NCI-H2196 (cell line): ENCODE measurements at regions not wholly inside any gene's neighbourhood (a gene's known extent, or its start where the extent isn't known, plus 50 kb on each side); places are given as distances from the start of the nearest gene placed in this dataset.
"Not testable (repeated sequence)": the region's sequence is repeated elsewhere in the genome, so short reads cannot be mapped to it uniquely, and the experiment has no call there.

ENCODE experiments used
- DNase-seq: peaks from one replicate; lab custom pipeline; 2025; ENCODE audit not compliant: unreplicated experiment; lab: John Stamatoyannopoulos, UW

DNA sequence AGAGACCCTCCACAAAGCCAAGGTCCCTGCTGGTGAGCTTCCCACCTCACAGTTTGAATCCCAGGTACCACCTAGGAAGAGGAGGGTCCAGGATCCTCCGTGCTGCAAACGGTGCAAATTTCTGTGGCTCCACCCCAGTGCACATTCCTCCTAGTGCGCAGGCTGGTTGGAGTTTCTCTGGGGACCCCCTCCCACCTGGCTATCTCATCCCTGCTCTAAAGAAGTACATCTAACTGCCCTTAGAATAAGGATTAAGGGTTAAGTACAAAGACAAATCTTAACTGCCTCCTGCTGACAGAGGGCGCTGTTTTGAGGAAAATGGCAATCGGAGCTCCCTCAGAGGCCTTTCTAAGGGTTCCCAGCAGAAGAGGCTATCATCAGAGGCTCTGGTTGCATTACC lies 109.6 kb upstream of the FSIP2 start:
- no peak for DNase-seq

DNA sequence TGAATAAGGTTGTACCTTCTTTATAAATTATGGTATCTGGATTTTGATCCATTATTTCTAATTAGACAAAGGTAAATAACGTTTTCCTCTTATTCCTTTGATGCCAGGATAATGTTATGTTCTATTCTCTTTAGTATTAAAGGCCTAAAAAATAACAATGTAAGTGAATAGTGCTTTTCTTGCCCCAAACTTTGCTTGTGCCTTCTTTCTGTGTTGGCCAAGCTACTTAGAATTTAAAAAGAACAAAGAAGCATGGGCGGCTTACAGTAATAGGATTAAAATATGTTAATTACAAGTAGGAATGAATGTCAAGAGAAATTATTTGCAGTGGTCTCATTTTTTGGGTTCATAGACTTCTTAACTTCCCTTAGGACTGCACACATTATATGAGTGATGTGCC lies 105.0 kb upstream of the FSIP2 start:
- no peak for DNase-seq

DNA sequence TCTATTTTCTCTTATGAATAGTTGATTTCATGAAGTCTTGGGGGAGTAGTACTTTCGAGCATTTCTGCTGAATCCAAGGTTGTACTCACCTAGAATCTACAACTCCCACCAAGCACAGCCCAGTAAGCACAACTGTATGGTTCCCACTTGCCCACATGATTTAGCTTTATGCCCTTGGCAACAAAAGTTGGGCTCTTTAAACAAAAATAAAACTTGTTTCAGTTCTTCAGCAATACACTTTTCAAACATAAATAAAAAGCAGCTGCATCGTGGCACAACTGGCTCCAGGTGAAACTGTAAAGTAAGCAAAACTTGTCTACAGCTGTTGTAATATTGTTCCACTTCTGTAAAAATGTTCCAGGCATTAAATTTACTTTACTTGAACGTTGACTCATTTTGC lies 99.8 kb upstream of the FSIP2 start:
- DNase-seq, result no peak

DNA sequence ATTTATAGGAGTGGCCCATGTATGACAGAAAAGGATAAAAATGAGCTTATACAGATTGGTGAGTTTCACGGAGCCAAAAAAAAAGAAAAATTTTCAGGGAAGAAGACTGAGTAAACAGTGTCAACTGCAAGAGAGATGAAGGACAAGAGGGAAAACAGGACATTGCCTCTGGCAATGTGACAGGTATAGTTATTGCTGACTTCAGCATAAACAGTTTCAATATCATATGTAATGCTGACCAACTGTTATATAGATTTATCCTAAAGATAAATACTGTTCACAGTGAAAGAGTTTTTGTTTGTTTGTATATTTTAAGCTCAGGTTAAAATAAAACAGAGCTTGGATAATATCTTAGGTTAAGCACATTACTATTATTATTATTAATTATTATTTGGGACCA lies 98.0 kb upstream of the FSIP2 start:
- no peak for DNase-seq

DNA sequence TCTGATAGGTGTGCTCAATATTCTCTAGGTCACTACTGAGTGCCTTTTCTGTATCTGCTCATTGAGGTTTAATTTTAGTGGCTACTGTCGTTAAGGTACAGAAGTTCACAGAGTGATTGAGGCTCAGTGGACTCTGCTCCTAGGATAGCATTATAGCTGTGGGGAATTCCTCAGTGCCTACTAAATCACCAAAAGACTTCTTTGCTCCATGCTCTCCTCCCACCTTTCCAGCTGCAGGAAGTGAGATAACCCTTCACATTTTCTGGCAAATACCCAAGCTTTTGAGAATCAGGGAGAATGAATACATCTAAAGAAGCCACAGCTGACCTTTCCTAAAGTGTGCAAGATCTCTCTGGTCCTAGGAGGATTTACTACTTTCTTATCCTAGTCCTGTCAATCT lies 95.2 kb upstream of the FSIP2 start:
- DNase-seq, result peak; percentile 5

DNA sequence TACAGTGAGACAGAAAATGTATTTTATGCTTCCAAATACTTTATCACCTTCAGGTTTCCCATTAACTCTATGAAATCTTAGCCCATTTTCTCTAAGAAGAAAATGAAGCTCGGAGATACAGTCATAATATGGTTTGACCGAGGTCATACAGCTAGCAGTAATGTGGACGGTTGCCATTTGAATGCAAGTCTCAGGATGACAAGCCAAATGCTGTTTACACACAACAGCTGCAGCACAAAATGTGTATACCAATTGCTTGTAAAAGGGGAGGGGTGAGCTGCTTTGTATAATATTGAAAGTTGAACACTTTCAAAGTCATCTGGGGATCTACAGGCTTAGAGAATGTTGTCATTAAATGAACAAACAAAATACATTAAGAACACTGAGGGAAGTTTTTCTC lies 93.8 kb upstream of the FSIP2 start:
- DNase-seq, result no peak

DNA sequence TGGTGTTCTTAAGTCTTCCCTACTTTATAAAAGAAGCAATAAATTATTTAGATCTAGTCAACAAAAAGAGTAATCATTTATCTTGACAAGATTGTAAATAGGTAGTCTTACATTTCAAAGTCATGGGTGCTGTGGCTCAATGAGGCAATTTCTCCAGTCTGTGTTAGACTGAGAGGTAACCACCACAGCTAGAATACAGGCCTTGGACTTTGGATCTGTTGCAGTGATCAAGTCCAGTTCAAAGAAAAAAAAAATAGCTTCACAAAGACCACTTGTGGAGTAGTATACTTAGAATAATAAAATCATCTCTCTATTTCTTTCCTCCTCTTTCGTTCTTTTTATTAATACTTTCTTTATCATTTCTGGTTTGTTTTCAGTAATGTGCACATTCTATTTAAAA lies 93.1 kb upstream of the FSIP2 start:
- no peak for DNase-seq

DNA sequence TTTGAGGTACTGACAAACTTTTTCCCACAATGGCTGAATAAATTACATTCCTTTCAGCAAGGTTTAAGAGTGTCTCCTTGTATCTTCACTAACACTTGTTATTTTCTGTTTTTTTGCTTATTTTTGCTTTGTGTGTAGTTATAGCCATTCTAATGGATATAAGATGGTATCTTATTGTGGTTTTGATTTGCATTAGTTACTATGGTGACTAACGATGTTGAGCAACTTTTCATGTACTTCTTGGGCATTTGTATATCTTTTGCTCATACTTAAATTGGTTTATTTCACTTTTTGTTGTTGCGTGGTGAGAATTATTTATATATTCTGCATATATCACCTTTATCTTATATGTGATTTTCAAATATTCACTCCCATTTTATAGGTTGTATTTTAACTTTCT lies 79.9 kb upstream of the FSIP2 start:
- DNase-seq, result no peak

DNA sequence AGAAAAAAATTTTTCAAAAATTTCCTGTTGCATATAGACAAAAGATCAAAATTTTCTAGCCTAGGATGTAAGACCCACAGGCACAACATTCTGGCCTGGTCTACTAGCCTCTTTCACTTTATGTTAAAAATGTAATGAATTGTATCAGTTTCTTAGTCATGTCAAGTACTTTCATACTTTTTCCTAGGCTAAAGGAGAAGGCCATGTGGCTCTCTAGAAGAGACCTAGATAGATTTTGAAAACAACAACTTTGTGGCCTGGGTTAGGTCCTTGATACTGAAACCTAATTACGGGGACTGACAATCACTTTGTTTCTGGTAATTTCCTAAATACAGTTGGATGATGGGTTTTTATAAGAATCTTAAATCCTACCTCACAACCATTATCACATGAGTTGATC lies 74.8 kb upstream of the FSIP2 start:
- DNase-seq, result no peak

DNA sequence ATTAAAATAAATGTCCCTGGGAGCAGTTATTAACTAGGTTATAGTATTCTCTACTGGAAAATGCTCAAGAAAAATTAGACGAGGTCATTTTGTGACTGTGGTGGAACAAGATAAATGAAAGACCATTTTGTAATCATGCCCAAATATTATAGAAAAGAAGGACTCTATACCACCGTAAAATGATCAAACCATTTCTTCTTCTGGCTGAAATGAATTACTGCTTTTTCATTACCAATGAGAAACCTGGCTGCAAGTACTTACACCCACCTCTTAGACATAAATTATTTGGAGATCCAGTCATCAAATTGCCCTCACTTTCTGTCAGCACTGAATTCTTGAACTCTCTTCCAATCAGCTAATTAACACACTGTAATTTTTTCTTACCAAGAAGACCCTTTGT lies 74.2 kb upstream of the FSIP2 start:
- DNase-seq, result no peak

DNA sequence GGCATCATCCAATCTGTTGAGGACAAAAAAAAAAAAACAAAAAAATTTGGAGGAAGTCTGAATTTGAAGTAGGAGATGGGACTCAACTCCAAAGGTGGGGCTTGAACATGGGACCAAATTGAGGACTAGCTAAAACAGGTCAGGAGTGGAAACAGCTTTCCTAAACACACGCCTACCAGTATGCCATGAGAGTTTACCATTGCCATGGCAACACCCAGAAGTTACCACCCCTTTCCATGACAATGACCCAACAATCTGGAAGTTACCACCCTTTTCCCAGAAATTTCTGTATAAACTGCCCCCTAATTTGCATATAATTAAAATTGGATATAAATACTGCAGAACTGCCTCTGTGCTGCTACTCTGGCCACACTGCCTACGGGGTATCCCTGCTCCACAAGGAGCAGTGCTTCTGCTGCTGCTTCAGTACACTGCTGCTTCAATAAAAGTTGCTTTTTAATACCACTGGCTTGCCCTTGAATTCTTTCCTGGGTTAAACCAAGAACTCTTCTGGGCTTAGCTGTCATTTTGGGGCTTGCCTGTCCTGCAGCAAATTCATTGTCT lies 73.3 kb upstream of the FSIP2 start:
- DNase-seq, result no peak

DNA sequence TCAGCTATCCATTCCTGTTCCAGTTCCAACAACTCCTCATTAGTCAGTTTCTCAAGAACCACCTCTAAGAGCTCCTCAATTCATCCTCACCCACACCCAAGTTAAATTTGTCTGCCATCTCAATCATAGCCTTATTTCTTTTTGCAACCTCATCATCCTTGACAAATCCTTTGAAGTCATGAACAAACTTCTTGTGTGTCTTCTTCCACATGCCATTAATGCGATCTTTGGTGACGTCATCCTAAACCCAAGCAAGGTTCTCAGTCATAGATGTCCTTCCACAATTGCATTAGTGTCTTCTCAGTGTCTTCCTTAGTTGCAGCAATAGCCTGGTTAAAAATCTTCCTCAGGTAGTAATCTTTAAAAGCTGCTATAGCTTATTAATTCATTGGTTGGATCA lies 71.2 kb upstream of the FSIP2 start:
- no peak for DNase-seq

DNA sequence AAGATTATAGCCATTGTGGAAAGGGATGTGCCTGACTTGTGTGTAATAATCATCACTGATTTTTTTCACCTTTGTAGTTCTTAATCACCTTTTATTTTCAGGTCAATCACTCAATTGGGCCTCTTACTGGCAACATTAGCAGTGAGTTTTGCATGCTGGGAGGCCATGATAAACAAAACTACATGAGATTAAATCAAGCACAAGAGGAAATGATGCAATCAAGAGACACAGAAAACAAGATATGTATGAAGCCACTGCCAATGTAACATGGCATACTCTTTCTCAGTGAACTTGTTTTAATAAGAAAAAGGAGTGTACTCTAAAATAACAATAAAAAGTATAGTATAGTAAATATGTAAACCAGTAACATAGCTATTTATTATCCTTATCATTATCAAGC lies 69.9 kb upstream of the FSIP2 start:
- DNase-seq, result no peak

DNA sequence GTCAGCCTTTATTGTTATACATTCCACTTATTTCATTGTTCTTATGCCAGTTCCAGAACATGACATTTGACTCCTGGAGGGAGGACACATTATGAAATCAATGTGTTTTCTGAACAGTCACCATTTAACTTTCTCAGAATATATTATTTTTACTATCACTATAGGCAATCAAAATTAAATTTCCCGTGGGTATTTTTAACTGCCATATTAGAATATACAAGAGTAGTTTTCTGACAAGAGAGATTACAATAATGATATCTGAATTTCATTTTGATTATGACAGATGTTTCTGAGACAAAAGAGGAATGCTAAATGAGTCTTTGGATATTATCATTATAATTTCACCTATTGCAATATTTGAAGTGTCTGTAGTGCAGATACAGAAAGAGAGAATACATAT lies 64.4 kb upstream of the FSIP2 start:
- no peak for DNase-seq

DNA sequence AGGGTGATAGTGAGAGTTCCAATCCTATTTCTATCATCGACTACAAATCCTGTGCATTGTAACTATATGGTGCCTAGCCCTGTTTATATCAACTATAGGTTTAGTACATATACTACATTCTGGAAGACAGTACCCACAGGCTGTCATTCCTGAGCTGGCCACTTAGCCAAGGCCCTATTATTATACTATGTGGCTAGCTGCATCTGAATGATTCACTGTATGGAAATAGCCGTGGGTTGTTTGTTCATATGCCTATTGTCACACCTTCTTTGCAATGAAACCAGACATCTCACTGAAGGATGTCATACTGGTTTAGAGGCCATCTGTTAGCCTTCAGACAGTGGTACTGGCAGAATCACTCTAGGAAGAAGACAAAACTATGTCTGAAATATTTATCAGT lies 62.3 kb upstream of the FSIP2 start:
- no peak for DNase-seq

DNA sequence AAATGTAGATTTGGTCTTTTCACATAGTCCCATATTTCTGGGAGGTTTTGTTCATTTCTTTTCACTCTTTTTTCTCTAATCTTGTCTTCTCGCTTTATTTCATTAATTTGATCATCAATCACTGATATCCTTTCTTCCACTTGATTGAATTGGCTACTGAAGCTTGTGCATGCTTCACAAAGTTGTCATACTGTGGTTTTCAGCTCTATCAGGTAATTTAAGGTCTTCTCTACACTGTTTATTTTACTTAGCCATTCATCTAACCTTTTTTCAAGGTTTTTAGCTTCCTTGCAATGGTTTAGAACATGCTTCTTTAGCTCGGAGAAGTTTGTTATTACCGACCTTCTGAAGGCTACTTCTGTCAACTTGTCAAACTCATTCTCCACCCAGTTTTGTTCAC lies 51.6 kb upstream of the FSIP2 start:
- DNase-seq, result not testable (repeated sequence)

DNA sequence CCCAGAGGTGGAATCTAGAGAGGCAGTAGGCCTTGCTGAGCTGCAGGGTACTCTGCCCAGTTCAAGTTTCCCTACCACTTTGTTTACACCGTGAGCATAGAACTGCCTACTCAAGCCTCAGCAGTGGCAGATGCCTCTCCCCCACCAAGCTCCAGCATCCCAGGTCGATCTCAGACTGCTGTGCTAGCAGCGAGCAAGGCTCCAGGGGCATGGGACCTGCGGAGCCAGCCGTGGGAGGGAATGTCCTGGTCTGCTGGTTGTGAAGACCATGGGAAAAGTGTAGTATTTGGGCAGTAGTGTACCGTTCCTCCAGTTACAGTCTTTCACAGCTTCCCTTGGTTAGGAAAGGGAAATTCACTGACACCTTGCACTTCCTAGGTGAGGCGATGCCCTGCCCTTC lies 50.6 kb upstream of the FSIP2 start:
- DNase-seq, result no peak
